Endothelial cell (in vitro differentiated cells): ENCODE measurements at regions not wholly inside any gene's neighbourhood (a gene's known extent, or its start where the extent isn't known, plus 50 kb on each side); places are given as distances from the start of the nearest gene placed in this dataset.
"Not testable (repeated sequence)": the region's sequence is repeated elsewhere in the genome, so short reads cannot be mapped to it uniquely, and the experiment has no call there.

Experiments used
- DNase-seq: peaks from one replicate; pipeline ENCODE4 v3.0.0; 2021; ENCODE audit warnings: low spot score
- H3K27ac Mint-ChIP-seq: one replicate; pipeline ENCODE4 v1.8.0; 2021; ENCODE audit warnings: mixed read lengths, inconsistent platforms; ENCODE audit not compliant: unreplicated experiment
- H3K27me3 Mint-ChIP-seq: one replicate; pipeline ENCODE4 v1.8.0; 2021; ENCODE audit warnings: mild to moderate bottlenecking, moderate library complexity, mixed read lengths, inconsistent platforms; ENCODE audit not compliant: unreplicated experiment
- H3K36me3 Mint-ChIP-seq: one replicate; pipeline ENCODE4 v1.8.0; 2021; ENCODE audit warnings: mild to moderate bottlenecking, low read depth, mixed read lengths, inconsistent platforms; ENCODE audit not compliant: unreplicated experiment
- H3K4me1 Mint-ChIP-seq: one replicate; pipeline ENCODE4 v1.8.0; 2021; ENCODE audit warnings: mild to moderate bottlenecking, mixed read lengths, inconsistent platforms; ENCODE audit not compliant: unreplicated experiment
- H3K4me3 Mint-ChIP-seq: one replicate; pipeline ENCODE4 v1.8.0; 2021; ENCODE audit warnings: mild to moderate bottlenecking, mixed read lengths, inconsistent platforms; ENCODE audit not compliant: unreplicated experiment
- H3K9me3 Mint-ChIP-seq: one replicate; pipeline ENCODE4 v1.8.0; 2021; ENCODE audit warnings: mixed read lengths, inconsistent platforms; ENCODE audit not compliant: unreplicated experiment
- TF ChIP-seq, protein P1 (sequence below): fragments of 200-600 bp; sonication (generic); IDR thresholded peaks from one replicate; pipeline ENCODE4 v1.5.0; 2021; ENCODE audit warnings: antibody characterized with exemption; ENCODE audit not compliant: unreplicated experiment

DNA sequence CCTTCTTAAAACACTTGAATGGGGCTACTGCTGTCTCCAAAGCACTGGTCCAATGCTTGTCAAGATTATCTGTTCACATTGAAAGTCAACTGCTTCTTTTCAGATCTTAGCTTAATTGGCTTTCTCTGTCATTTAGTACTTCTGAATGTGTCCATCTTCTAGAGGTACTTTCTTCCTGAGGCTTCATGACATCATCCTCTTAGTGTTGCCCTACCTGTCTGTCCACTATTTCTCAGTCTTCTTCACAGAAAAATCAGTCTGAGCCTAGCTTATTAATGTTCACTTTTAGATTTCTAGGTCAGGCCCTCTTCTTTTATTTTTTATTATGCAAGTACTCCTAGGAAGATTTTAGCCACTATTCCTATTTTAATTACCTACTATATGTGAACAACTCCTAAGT is 899.9 kb downstream of the DTWD2 start:
- TF ChIP-seq, protein P1, sequence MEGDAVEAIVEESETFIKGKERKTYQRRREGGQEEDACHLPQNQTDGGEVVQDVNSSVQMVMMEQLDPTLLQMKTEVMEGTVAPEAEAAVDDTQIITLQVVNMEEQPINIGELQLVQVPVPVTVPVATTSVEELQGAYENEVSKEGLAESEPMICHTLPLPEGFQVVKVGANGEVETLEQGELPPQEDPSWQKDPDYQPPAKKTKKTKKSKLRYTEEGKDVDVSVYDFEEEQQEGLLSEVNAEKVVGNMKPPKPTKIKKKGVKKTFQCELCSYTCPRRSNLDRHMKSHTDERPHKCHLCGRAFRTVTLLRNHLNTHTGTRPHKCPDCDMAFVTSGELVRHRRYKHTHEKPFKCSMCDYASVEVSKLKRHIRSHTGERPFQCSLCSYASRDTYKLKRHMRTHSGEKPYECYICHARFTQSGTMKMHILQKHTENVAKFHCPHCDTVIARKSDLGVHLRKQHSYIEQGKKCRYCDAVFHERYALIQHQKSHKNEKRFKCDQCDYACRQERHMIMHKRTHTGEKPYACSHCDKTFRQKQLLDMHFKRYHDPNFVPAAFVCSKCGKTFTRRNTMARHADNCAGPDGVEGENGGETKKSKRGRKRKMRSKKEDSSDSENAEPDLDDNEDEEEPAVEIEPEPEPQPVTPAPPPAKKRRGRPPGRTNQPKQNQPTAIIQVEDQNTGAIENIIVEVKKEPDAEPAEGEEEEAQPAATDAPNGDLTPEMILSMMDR = no peak
- no peak for DNase-seq
- H3K27me3 Mint-ChIP-seq = peaks cover 5% of the 10 kb centered on the region
- no peaks in the 10 kb centered on the region for H3K36me3 Mint-ChIP-seq
- no peaks in the 10 kb centered on the region for H3K4me1 Mint-ChIP-seq
- H3K4me3 Mint-ChIP-seq = no peak overlapping the region
- no peaks in the 10 kb centered on the region for H3K9me3 Mint-ChIP-seq
- no peak overlapping the region for H3K27ac Mint-ChIP-seq

DNA sequence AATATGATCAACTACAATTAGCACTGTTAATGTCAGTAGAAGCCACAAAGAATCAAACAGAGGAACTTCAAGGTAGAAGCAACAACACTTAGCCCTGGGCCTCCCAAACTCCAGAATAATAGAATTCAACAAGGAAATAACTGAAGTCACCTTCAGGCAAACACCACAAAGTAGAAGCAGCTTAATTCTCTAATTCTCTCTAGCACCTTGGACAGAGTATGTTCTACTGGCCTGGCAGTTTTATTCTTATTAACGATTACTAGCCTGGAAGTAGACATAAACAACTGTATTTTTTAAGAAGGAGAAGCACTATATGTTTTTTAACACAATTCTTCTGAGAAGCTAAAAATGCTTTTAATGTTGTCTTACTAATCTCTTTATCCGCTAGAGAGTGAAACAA is 911.9 kb downstream of the DTWD2 start:
- Mint-ChIP-seq H3K27ac (no peak overlapping the region), H3K4me1 (no peaks in the 10 kb centered on the region), H3K36me3 (no peaks in the 10 kb centered on the region), H3K9me3 (no peaks in the 10 kb centered on the region), H3K27me3 (no peaks in the 10 kb centered on the region), H3K4me3 (no peak overlapping the region)
- no peak for DNase-seq
- TF ChIP-seq, protein P1 = no peak

DNA sequence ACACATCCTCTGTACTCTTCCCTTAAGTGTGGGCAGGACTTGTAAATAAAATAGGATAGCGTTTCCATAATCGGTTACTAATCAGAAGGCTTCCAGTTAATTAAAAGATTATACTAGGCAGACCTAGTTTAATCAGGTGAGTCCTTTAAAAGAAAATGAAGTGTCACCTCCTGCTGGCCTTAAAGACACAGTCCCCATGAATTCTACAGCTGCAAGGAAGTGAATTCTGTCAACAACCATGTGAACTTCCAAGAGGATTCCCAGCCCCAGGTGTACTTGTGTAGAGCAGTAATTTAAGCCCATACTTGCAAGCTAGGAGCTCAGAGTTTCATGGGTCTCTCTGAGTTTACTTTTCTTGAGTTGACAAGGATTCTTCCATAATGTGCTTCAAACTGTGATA is 918.3 kb downstream of the DTWD2 start:
- Mint-ChIP-seq H3K27me3 (no peaks in the 10 kb centered on the region), H3K9me3 (no peaks in the 10 kb centered on the region), H3K4me3 (no peak overlapping the region), H3K4me1 (no peaks in the 10 kb centered on the region), H3K36me3 (no peaks in the 10 kb centered on the region), H3K27ac (no peak overlapping the region)
- TF ChIP-seq, protein P1 = no peak
- DNase-seq = no peak

DNA sequence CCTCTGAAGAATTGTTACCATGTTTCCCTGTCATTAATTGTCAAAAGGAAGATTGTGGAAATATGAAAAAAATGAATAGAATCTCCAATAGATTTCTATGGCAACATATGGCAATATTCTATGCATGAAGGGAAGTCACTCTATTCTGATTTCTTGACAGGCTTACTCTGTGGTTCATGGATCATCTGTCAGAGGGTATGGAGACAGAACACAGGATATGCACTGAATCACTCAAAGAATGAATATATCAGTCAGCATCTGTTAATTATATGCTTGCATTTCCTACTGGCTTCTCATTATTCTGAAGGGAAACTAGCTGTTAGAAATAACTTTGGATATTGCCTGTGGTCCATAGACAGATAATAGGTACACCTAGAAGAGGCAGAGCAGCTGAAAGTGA is 918.9 kb downstream of the DTWD2 start:
- H3K27me3 Mint-ChIP-seq = no peaks in the 10 kb centered on the region
- no peak for DNase-seq
- H3K4me3 Mint-ChIP-seq = no peak overlapping the region
- H3K9me3 Mint-ChIP-seq = no peaks in the 10 kb centered on the region
- H3K27ac Mint-ChIP-seq = no peak overlapping the region
- H3K36me3 Mint-ChIP-seq = no peaks in the 10 kb centered on the region
- no peaks in the 10 kb centered on the region for H3K4me1 Mint-ChIP-seq
- TF ChIP-seq, protein P1 = no peak

DNA sequence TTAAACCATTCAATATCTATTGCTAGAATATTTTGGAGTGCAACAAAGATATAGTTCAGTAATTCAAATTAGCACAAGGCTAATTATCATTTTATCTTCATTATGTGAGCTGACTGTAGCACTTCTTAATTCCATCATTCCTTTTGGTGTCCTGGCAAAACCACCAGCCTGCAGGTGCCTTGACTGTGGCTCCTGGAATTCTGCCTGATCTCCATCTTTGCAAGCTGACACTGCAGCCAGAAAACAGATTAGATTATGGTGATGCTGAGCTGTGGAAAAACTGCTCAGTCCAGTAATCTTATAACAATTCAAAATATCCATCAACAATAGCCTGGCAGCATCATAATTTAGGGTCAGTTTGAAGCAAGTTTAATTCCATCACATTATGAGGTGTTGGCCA is 919.5 kb downstream of the DTWD2 start:
- TF ChIP-seq, protein P1 = no peak
- Mint-ChIP-seq H3K27me3 (no peaks in the 10 kb centered on the region), H3K9me3 (no peaks in the 10 kb centered on the region), H3K27ac (no peak overlapping the region), H3K36me3 (no peaks in the 10 kb centered on the region), H3K4me1 (no peaks in the 10 kb centered on the region), H3K4me3 (no peak overlapping the region)
- DNase-seq = no peak

DNA sequence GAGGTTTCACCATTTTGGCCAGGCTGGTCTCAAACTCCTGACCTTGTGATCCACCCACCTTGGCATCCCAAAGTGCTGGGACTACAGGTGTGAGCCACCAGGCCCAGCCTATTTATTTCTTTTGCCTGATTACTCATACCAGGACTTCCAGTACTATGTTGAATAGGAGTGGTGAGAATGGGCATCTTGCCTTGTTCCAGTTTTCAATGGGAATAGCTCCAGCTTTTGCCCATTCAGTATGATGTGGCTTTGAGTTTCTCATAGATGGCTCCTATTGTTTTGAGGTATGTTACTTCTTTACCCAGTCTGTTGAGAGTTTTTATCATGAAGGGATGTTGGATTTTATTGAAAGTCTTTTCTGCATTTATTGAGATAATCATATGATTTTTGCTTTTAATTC is 924.5 kb downstream of the DTWD2 start:
- H3K36me3 Mint-ChIP-seq, H3K9me3 Mint-ChIP-seq, H3K27me3 Mint-ChIP-seq, H3K4me1 Mint-ChIP-seq, H3K27ac Mint-ChIP-seq, DNase-seq, H3K4me3 Mint-ChIP-seq: not testable (repeated sequence)
